ENCODE measurements at regions not wholly inside any gene's neighbourhood (a gene's known extent, or its start where the extent isn't known, plus 50 kb on each side); places are given as distances from the start of the nearest gene placed in this dataset.

- DNase-seq = peak in 1 of 10 donors; percentile 52
- intact Hi-C loops (cut with DNase I) = no loop called here
These were observed 588.2 kb upstream of the TENM4 start for GRCh38 chr11:80028998-80029397.

- intact Hi-C loops (cut with DNase I) = no loop called here
- no peak for DNase-seq
These were observed 583.3 kb upstream of the TENM4 start for GRCh38 chr11:80024119-80024518.

- no peak for DNase-seq
- intact Hi-C loops (cut with DNase I) = no loop called here
These were observed 582.6 kb upstream of the TENM4 start for GRCh38 chr11:80023386-80023785.

GRCh38 chr11:80010536-80010935 lies 569.7 kb upstream of the TENM4 start:
- DNase-seq = no peak
- intact Hi-C loops (cut with DNase I) = no loop called here

- DNase-seq = no peak
These were observed 568.3 kb upstream of the TENM4 start for GRCh38 chr11:80009081-80009480.

GRCh38 chr11:80007616-80008015 lies 566.8 kb upstream of the TENM4 start:
- intact Hi-C loops (cut with DNase I) = no loop called here
- DNase-seq = no peak

More at GRCh38 chr11:80009081-80009480, 568.3 kb upstream of the TENM4 start:
- intact Hi-C loops (cut with DNase I) = no loop called here

GRCh38 chr11:79990141-79990540 lies 549.3 kb upstream of the TENM4 start:
- no peak for DNase-seq
- intact Hi-C loops (cut with DNase I) = no loop called here

GRCh38 chr11:79982185-79982584 lies 541.4 kb upstream of the TENM4 start:
- intact Hi-C loops (cut with DNase I) = no loop called here
- DNase-seq = no peak

GRCh38 chr11:79980916-79981315 lies 540.1 kb upstream of the TENM4 start:
- intact Hi-C loops (cut with DNase I) = no loop called here
- no peak for DNase-seq

- intact Hi-C loops (cut with DNase I) = no loop called here
These were observed 533.1 kb upstream of the TENM4 start for GRCh38 chr11:79973721-79974617.

GRCh38 chr11:79971255-79971654 lies 530.4 kb upstream of the TENM4 start:
- intact Hi-C loops (cut with DNase I) = no loop called here
- DNase-seq = no peak

More at GRCh38 chr11:79973721-79974617, 533.1 kb upstream of the TENM4 start:
- no peak for DNase-seq

- intact Hi-C loops (cut with DNase I) = no loop called here
- no peak for DNase-seq
These were observed 525.8 kb upstream of the TENM4 start for GRCh38 chr11:79966592-79966991.

GRCh38 chr11:79963856-79964645 lies 523.2 kb upstream of the TENM4 start:
- DNase-seq = no peak
- intact Hi-C loops (cut with DNase I) = no loop called here

- no peak for DNase-seq
- intact Hi-C loops (cut with DNase I) = no loop called here
These were observed 519.6 kb upstream of the TENM4 start for GRCh38 chr11:79960461-79960860.

GRCh38 chr11:79959318-79959717 lies 518.5 kb upstream of the TENM4 start:
- DNase-seq = no peak
- intact Hi-C loops (cut with DNase I) = no loop called here

GRCh38 chr11:79957702-79958101 lies 516.9 kb upstream of the TENM4 start:
- intact Hi-C loops (cut with DNase I) = no loop called here
- no peak for DNase-seq

GRCh38 chr11:79956061-79956460 lies 515.2 kb upstream of the TENM4 start:
- intact Hi-C loops (cut with DNase I) = no loop called here
- no peak for DNase-seq

GRCh38 chr11:79953629-79954028 lies 512.8 kb upstream of the TENM4 start:
- intact Hi-C loops (cut with DNase I) = no loop called here
- no peak for DNase-seq

- intact Hi-C loops (cut with DNase I) = no loop called here
- no peak for DNase-seq
These were observed 509.9 kb upstream of the TENM4 start for GRCh38 chr11:79950741-79951140.

- DNase-seq = no peak
- intact Hi-C loops (cut with DNase I) = no loop called here
These were observed 509.3 kb upstream of the TENM4 start for GRCh38 chr11:79950172-79950571.

GRCh38 chr11:79949574-79949973 lies 508.7 kb upstream of the TENM4 start:
- no peak for DNase-seq
- intact Hi-C loops (cut with DNase I) = no loop called here

GRCh38 chr11:79942646-79943045 lies 501.8 kb upstream of the TENM4 start:
- DNase-seq = no peak
- intact Hi-C loops (cut with DNase I) = no loop called here
